Bronchial epithelial cell (primary cell): ENCODE measurements at regions not wholly inside any gene's neighbourhood (a gene's known extent, or its start where the extent isn't known, plus 50 kb on each side); places are given as distances from the start of the nearest gene placed in this dataset.
"Not testable (repeated sequence)": the region's sequence is repeated elsewhere in the genome, so short reads cannot be mapped to it uniquely, and the experiment has no call there.

Source experiments
- DNase-seq: peaks from one replicate; pipeline ENCODE4 v3.0.0-alpha.2; 2010; ENCODE audit warnings: low read depth
- FAIRE-seq: peaks from 2 replicates; lab custom pipeline; 2011; peaks lifted over from hg19 to GRCh38; lab: Jason Lieb, UNC
- H3K27me3 ChIP-seq: 2 replicates; pipeline ENCODE4 v1.5.1; 2011; ENCODE audit warnings: low read length; ENCODE audit not compliant: control insufficient read depth, insufficient read depth
- H3K36me3 ChIP-seq: 2 replicates; pipeline ENCODE4 v1.5.1; 2011; ENCODE audit warnings: low read length; ENCODE audit not compliant: control insufficient read depth, insufficient read depth
- H3K4me3 ChIP-seq: 2 replicates; pipeline ENCODE4 v1.5.1; 2011; ENCODE audit warnings: mild to moderate bottlenecking, low read depth, low read length, control low read depth
- CTCF ChIP-seq: IDR thresholded peaks from 2 replicates; pipeline ENCODE4 v1.5.1; 2011; ENCODE audit warnings: mild to moderate bottlenecking, moderate library complexity, low read length, control low read depth, inconsistent platforms; ENCODE audit not compliant: insufficient read depth, severe bottlenecking

GRCh38 chr6:11418290-11418905 lies 119.2 kb upstream of the TMEM170B start:
- H3K27me3 ChIP-seq = no peaks in the 10 kb centered on the region
- no peak overlapping the region for H3K4me3 ChIP-seq
- DNase-seq = no peak
- no peak for FAIRE-seq
- TF ChIP-seq CTCF = no peak
- no peaks in the 10 kb centered on the region for H3K36me3 ChIP-seq

- no peak overlapping the region for H3K4me3 ChIP-seq
- no peak for DNase-seq
- H3K27me3 ChIP-seq = no peaks in the 10 kb centered on the region
- no peak for TF ChIP-seq CTCF
- no peak for FAIRE-seq
- no peaks in the 10 kb centered on the region for H3K36me3 ChIP-seq
Observed at GRCh38 chr6:11416936-11417576, 120.5 kb upstream of the TMEM170B start.

- H3K27me3 ChIP-seq, H3K4me3 ChIP-seq, H3K36me3 ChIP-seq: not testable (repeated sequence)
- FAIRE-seq = peak; percentile 83
- DNase-seq = peak; percentile 89
Observed at GRCh38 chr6:11416099-11416935, 121.2 kb upstream of the TMEM170B start.

- no peaks in the 10 kb centered on the region for H3K36me3 ChIP-seq
- DNase-seq (no peak), FAIRE-seq (no peak)
- no peak for TF ChIP-seq CTCF
- H3K27me3 ChIP-seq = no peaks in the 10 kb centered on the region
- H3K4me3 ChIP-seq = no peak overlapping the region
Observed at GRCh38 chr6:11415557-11415956, 122.0 kb upstream of the TMEM170B start.

GRCh38 chr6:11414176-11414963 lies 123.2 kb upstream of the TMEM170B start:
- no peak overlapping the region for H3K4me3 ChIP-seq
- FAIRE-seq (no peak), DNase-seq (peak; percentile 98)
- no peaks in the 10 kb centered on the region for H3K36me3 ChIP-seq
- H3K27me3 ChIP-seq = no peaks in the 10 kb centered on the region
- TF ChIP-seq CTCF = no peak
